Esophagus muscularis mucosa (tissue), 4 donors: ENCODE measurements at regions not wholly inside any gene's neighbourhood (a gene's known extent, or its start where the extent isn't known, plus 50 kb on each side); places are given as distances from the start of the nearest gene placed in this dataset.

Experiments used
- DNase-seq: peaks from one replicate; pipeline ENCODE4 v3.0.0-alpha.2; 2017; ENCODE audit errors: extremely low spot score
- H3K27ac ChIP-seq, 4 donors: fragments of 200-600 bp; sonication (generic); replicated peaks in 1 of 4; 1 replicate in 3 of 4; 2 replicates in 1 of 4; pipeline ENCODE4 v1.5.1; 2016 to 2019; ENCODE audit warnings: mild to moderate bottlenecking in 1 of 4
- H3K27me3 ChIP-seq, 4 donors: fragments of 200-600 bp; sonication (generic); one replicate each; pipeline versions ENCODE4 v1.5.1 to v1.6.0; 2016 to 2019
- H3K36me3 ChIP-seq, 4 donors: fragments of 200-600 bp; sonication (generic); one replicate each; pipeline ENCODE4 v1.5.1; 2016 to 2019
- H3K4me1 ChIP-seq, 4 donors: fragments of 200-600 bp; sonication (generic); one replicate each; pipeline ENCODE4 v1.5.1; 2016 to 2019
- H3K4me3 ChIP-seq, 4 donors: fragments of 200-600 bp; sonication (generic); 1 replicate in 2 of 4; 2 replicates in 2 of 4; pipeline ENCODE4 v1.5.1; 2016 to 2019; ENCODE audit warnings: mild to moderate bottlenecking in 4 of 4, moderate library complexity in 1 of 4
- H3K9me3 ChIP-seq, 4 donors: fragments of 200-600 bp; sonication (generic); 1 replicate in 3 of 4; 2 replicates in 1 of 4; pipeline ENCODE4 v1.5.1; 2016 to 2019
- CTCF ChIP-seq, 3 experiments: fragments of 200-600 bp in 2 of 3; fragments of 450-650 bp in 1 of 3; sonication (generic) in 2 of 3; IDR thresholded peaks; one replicate each; pipeline ENCODE4 v1.5.1; 2017 to 2019; ENCODE audit warnings: antibody characterized with exemption in 3 of 3, mild to moderate bottlenecking in 2 of 3, moderate library complexity in 1 of 3
- EP300 ChIP-seq: sonication (generic); formaldehyde crosslinking; IDR thresholded peaks from one replicate; pipeline ENCODE4 v1.6.1; 2017; ENCODE audit warnings: antibody characterized with exemption
- POLR2A ChIP-seq: fragments of 450-650 bp; IDR thresholded peaks from one replicate; pipeline ENCODE4 v1.6.1; 2017; ENCODE audit warnings: antibody characterized with exemption, moderate library complexity, mild to moderate bottlenecking, low read depth
- POLR2AphosphoS5 ChIP-seq, 2 donors: sonication (generic); formaldehyde crosslinking; IDR thresholded peaks; one replicate each; pipeline ENCODE4 v1.6.1; 2017; ENCODE audit warnings: antibody characterized with exemption in 2 of 2
- WGBS: methylation state at CpG from one replicate; pipeline ENCODE4 v1.1.5; 2018; 5-methylcytosine and 5-hydroxymethylcytosine counted together
- intact Hi-C: fragments of 100-400 bp; cut with DNase I; formaldehyde crosslinking; loops from one replicate; pipeline ENCODE4 v1.15.1; 2023

- Histone ChIP-seq H3K36me3 (no peaks in the 10 kb centered on the region), H3K27me3 (no peaks in the 10 kb centered on the region), H3K27ac (no peak overlapping the region), H3K4me3 (no peak overlapping the region), H3K9me3 (no peaks in the 10 kb centered on the region), H3K4me1 (no peaks in the 10 kb centered on the region)
- DNase-seq: no peak
- no peak for TF ChIP-seq POLR2A
- TF ChIP-seq POLR2AphosphoS5 (IDR thresholded peaks at IDR 0.05): no peak
- no peak for TF ChIP-seq CTCF (IDR thresholded peaks at IDR 0.05)
- TF ChIP-seq EP300: no peak
- WGBS: 76% methylated on average over 2 of the region's 2 CpGs
- intact Hi-C loops: no loop called here
Measured at GRCh38 chr6:47377971-47378370, 68.3 kb upstream of the TNFRSF21 start.

GRCh38 chr6:47379328-47379727 is 69.6 kb upstream of the TNFRSF21 start:
- Histone ChIP-seq H3K4me1 (no peaks in the 10 kb centered on the region), H3K27me3 (no peaks in the 10 kb centered on the region), H3K9me3 (no peaks in the 10 kb centered on the region), H3K4me3 (no peak overlapping the region), H3K27ac (no peak overlapping the region), H3K36me3 (no peaks in the 10 kb centered on the region)
- DNase-seq: no peak
- TF ChIP-seq EP300 (no peak), CTCF (IDR thresholded peaks at IDR 0.05) (no peak), POLR2A (no peak), POLR2AphosphoS5 (IDR thresholded peaks at IDR 0.05) (no peak)
- 85% methylated on average over 2 of the region's 2 CpGs for WGBS
- intact Hi-C loops: no loop called here

- no peak for DNase-seq
- H3K4me1 ChIP-seq: no peaks in the 10 kb centered on the region
- no peak overlapping the region for H3K4me3 ChIP-seq
- no peaks in the 10 kb centered on the region for H3K9me3 ChIP-seq
- H3K27ac ChIP-seq: no peak overlapping the region
- no peaks in the 10 kb centered on the region for H3K36me3 ChIP-seq
- WGBS: 89% methylated on average over 5 of the region's 5 CpGs
- TF ChIP-seq EP300: no peak
- no peak for TF ChIP-seq POLR2AphosphoS5 (IDR thresholded peaks at IDR 0.05)
- TF ChIP-seq CTCF (IDR thresholded peaks at IDR 0.05): no peak
- no peak for TF ChIP-seq POLR2A
- intact Hi-C loops: no loop called here
- no peaks in the 10 kb centered on the region for H3K27me3 ChIP-seq
Measured at GRCh38 chr6:47380251-47380650, 70.5 kb upstream of the TNFRSF21 start.

GRCh38 chr6:47381036-47381435 is 71.3 kb upstream of the TNFRSF21 start:
- Histone ChIP-seq H3K4me3 (no peak overlapping the region), H3K9me3 (no peaks in the 10 kb centered on the region), H3K4me1 (no peaks in the 10 kb centered on the region), H3K27ac (no peak overlapping the region), H3K36me3 (no peaks in the 10 kb centered on the region), H3K27me3 (no peaks in the 10 kb centered on the region)
- 79% methylated on average over 2 of the region's 2 CpGs for WGBS
- intact Hi-C loops: no loop called here
- DNase-seq: no peak
- TF ChIP-seq CTCF (IDR thresholded peaks at IDR 0.05): no peak
- TF ChIP-seq POLR2A: no peak
- no peak for TF ChIP-seq POLR2AphosphoS5 (IDR thresholded peaks at IDR 0.05)
- no peak for TF ChIP-seq EP300

- H3K4me3 ChIP-seq: no peak overlapping the region
- no peak overlapping the region for H3K27ac ChIP-seq
- no peaks in the 10 kb centered on the region for H3K9me3 ChIP-seq
- no peaks in the 10 kb centered on the region for H3K4me1 ChIP-seq
- TF ChIP-seq POLR2AphosphoS5 (IDR thresholded peaks at IDR 0.05): no peak
- TF ChIP-seq CTCF (IDR thresholded peaks at IDR 0.05): no peak
- TF ChIP-seq POLR2A: no peak
- no peak for TF ChIP-seq EP300
- no peak for DNase-seq
- no peaks in the 10 kb centered on the region for H3K36me3 ChIP-seq
- intact Hi-C loops: no loop called here
- H3K27me3 ChIP-seq: no peaks in the 10 kb centered on the region
- 88% methylated on average over 1 of the region's 1 CpG for WGBS
Measured at GRCh38 chr6:47383360-47383759, 73.7 kb upstream of the TNFRSF21 start.
